Hematopoietic multipotent progenitor cell treated with erythropoietin and hydrocortisone succinate and interleukin-3 and kit ligand, for 17 days (in vitro differentiated cells): ENCODE measurements at regions not wholly inside any gene's neighbourhood (a gene's known extent, or its start where the extent isn't known, plus 50 kb on each side); places are given as distances from the start of the nearest gene placed in this dataset.
"Not testable (repeated sequence)": the region's sequence is repeated elsewhere in the genome, so short reads cannot be mapped to it uniquely, and the experiment has no call there.

Source experiments
- DNase-seq: peaks from one replicate; pipeline ENCODE4 v3.0.0-alpha.2; 2015; ENCODE audit warnings: low spot score

- no peak for DNase-seq
Observed at GRCh38 chr10:29881811-29882210, 177.6 kb downstream of the JCAD start.

GRCh38 chr10:29881336-29881771 lies 178.0 kb downstream of the JCAD start:
- DNase-seq: no peak

- DNase-seq: no peak
Observed at GRCh38 chr10:29880856-29881255, 178.5 kb downstream of the JCAD start.

GRCh38 chr10:29879862-29880261 lies 179.5 kb downstream of the JCAD start:
- no peak for DNase-seq

DNA sequence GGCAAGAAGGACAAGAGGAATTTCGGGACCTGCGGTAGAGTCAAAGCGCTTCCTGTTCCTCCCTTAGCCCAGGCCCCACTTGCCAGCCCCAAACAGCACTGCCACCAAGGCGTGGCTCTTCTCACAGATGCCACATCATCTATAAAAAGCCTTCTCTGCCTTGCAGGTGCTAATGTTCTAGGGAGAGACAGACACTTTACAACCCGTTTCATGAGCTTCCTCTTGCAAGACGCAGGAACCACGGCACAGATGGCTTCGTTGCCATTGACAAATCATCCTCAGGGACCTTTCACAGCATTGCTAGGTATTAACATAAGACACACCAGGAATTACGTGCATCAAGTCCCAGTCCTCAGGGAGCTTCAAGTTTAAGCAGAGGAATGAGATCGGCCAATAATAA lies 180.9 kb downstream of the JCAD start:
- DNase-seq: no peak

DNA sequence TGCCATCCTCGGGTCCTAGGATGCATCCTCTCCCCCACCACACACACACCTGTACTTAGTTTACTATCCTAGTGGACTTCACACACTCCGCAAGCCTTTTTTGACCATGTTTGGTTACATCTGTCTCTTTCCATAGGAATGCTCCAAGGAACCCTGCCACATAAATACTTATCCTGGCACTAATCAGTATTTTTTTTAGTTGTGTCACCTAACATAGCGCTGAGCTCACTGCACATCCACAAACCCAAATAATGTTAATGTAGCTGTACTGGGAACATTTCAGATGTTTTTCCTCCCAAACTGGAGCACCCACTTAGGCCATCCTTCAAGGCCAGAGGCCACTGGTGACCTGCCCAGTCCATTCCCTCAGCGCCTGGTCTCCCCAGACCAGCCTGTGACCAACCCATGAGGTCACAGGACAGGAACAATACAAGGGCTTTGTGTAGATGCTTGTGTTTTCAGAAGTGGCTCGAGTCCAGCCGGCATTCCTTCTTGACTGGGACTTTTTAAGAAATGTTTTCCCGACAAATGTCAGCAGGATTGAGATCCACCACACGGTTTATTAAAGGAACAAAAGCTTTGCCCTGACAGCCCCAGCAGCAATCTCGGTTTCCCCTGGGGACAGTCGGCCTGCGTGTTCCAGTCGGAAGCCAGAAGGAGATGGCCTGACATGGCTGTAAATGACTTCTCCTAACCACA lies 181.4 kb downstream of the JCAD start:
- DNase-seq: no peak

GRCh38 chr10:29876008-29876555 lies 183.3 kb downstream of the JCAD start:
- no peak for DNase-seq

DNA sequence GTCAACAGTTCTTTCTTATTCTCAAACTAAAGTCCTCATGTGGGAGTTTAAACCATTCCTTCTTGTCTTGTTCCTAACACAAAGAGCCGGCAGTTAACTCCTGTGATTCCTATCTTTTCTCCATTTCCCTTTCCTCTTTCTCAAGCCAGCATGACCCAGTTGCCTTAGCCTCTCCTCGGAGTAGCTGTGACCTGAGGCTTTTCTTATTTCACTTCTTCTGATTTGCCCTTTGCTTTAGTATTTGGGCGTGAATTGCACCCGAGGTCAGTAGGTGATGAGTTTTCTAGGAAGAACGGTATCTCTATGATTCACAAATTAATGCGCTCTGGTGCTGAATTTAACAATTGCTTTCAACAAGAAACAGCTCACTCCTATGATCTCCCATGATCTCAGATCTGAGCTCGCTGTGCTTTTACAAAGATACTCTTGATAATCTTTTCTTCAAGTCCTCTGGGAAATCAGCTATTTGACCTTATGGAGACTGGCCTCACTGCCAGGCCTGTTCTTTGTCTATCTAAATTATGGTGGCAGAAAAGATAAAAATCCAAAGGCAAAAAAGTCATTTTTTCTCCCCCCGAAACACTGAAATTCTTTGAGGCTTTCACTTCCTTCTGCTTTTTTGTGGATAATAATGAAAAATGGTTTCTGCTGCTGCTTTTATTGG lies 184.6 kb downstream of the JCAD start:
- DNase-seq: no peak

DNA sequence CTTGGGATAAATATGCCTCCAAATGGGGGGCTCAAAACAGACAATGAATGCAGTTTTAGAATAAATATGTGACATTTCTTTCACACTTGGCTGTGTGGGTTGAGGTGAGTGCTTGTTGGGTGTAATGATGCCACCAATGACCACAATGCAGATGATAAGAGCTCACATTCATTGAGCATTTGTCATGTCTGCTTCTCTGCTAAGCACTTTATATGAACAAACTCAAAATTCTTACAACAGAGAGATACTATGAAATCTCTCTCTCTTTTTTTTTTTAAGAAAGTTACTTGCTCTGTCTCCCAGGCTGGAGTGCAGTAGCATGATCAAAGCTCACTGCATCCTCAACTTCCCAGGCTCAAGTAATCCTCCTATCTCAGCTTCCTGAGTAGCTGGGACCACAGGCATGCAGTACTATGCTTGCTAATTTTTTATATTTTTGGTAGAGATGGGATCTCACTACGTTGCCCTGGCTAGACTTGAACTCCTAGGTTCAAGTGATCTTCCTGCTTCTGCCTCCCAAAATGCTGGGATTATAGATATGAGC lies 185.4 kb downstream of the JCAD start:
- no peak for DNase-seq

GRCh38 chr10:29870522-29871044 lies 188.8 kb downstream of the JCAD start:
- no peak for DNase-seq

GRCh38 chr10:29869593-29869992 lies 189.8 kb downstream of the JCAD start:
- no peak for DNase-seq

DNA sequence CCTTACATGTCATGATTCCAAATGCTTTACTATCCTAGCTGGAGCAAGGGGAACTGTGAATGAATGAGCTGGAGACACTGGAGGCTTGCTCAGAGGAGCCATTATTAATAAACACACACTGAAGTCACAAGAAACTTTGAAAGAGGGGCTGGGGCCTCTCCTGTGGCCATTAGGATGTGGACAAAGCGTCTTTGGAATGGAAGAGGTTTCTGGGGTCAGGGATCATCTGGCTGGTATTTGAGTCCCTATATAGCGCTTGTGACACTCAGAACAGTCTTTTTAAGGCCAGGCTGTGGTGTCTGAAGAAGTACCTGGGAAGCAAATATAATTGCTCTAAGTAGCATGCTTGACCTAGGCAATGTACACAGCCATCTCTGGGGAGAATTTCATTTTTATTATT lies 193.0 kb downstream of the JCAD start:
- no peak for DNase-seq

DNA sequence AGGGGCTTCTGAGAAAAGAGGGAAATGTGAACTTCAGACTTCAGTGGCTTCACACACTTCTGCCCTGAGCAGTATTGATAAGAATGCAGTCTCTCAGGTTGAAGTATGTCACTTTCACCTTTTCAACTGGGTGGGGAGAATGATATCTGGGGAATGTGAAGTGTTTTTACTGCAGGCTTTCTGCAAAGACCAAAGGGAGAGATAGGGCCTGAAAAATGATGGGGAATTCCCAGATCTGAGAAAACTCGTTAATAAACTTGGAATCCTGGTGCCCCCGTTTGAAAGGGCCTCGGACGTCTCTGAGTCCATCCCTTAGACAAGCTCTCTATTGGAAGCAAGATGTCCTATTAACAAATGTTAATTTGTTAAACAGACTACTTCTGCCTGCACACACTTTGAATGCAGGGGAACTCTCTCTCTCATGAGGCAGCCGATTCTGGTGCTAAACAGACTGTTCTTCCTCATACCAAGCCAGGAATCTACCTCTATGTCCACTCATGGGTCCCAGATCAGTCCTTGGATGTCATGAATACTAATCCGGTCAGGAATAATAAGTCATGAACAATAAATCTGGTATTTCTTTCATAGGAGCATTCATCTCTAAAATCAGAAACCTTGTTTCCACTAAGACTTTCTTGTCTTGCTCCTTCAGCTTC lies 193.6 kb downstream of the JCAD start:
- no peak for DNase-seq

- DNase-seq: no peak
Observed at GRCh38 chr10:29862923-29863614, 196.3 kb downstream of the JCAD start.

DNA sequence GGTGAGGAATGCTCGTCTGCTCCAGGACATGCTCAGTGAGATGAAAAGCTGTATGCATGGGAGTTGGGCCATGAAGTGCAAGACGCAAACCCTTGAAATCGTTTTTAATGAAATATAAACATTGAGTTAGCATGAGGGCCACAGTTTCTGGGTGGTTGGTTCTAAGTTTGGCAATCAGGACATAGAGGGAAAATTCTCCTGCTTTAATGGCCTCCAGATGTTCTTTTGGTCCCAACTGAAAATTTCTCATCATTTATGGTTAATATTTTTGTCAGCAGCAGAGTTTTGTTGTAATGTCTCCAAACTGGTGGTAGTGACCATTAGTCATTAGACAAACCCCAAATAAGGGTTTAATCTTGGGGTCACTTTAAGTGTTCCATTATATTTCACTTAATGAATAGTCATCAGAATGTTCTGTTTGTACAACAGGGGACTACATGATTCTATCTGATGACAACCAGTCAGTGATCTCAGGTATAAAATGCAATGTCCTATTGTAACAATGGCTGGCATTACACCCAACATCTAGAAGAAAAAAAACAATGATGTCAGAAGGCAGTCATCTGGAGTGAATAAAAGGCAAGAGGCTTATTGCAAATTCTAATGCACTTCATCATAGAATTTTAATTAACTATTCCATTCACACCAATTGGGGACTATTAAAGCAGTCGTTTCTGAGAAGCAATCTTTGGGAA lies 197.4 kb downstream of the JCAD start:
- no peak for DNase-seq

DNA sequence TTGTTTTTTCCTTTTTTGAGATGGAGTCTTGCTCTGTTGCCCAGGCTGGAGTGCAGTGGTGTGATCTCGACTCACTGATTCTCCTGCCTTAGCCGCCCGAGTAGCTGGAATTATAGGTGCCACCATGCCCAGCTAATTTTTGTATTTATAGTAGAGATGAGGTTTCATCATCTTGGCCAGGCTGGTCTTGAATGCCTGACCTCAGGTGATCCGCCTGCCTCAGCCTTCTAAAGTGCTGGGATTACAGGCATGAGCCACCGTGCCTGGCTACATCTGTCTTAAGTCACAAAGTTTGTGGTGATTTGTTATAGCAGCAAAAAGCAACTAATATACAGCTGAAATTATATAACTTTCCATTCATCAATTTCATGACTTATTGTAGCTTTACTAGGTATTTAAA lies 198.2 kb downstream of the JCAD start:
- not testable (repeated sequence) for DNase-seq

GRCh38 chr10:29860166-29860565 lies 199.2 kb downstream of the JCAD start:
- DNase-seq: no peak

- no peak for DNase-seq
Observed at GRCh38 chr10:29859521-29860130, 199.8 kb downstream of the JCAD start.

DNA sequence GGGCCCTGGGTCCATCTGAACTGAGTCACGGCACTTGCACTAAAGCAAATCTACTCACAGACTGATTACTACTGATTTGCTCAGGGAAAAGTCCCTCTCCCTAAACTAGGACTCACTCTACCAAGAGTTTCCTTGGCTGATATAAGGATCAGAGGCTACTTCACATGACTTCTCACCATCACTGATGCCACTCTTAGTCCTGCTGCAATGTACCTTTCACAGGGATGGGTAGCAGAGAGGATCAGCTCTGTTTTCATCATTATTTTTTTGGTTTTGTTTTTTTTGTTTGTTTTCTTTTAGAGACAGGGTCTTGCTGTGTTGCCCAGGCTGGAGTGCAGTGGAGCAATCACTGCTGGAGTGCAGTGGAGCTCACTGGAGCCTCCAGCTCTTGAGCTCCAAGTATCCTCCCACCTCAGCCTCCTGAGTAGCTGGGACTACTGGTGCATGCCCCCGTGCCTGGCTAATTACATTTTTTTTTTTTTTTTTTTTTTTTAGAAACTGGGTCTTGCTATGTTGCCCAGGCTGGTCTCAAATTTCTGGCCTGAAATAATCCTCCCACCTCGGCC lies 200.6 kb downstream of the JCAD start:
- DNase-seq: no peak
